ENCODE measurements at regions not wholly inside any gene's neighbourhood (a gene's known extent, or its start where the extent isn't known, plus 50 kb on each side); places are given as distances from the start of the nearest gene placed in this dataset.
A peak's percentile ranks its signal among the peaks of the same experiment; 100 is the strongest.

- DNase-seq (ENCODE audit: low read depth), result no peak
Observed at GRCh38 chr21:20254964-20255363, 743.2 kb upstream of the NCAM2 start.

- DNase-seq (ENCODE audit: low read depth), result no peak
Observed at GRCh38 chr21:20257052-20257740, 741.0 kb upstream of the NCAM2 start.

GRCh38 chr21:20258542-20258941, 739.7 kb upstream of the NCAM2 start:
- no peak for DNase-seq (ENCODE audit: low read depth)

- no peak for DNase-seq (ENCODE audit: low read depth)
Observed at GRCh38 chr21:20259031-20259867, 739.0 kb upstream of the NCAM2 start.

GRCh38 chr21:20260124-20260523, 738.1 kb upstream of the NCAM2 start:
- DNase-seq (ENCODE audit: low read depth), result no peak

- no peak for DNase-seq (ENCODE audit: low read depth)
Observed at GRCh38 chr21:20261364-20261763, 736.8 kb upstream of the NCAM2 start.

GRCh38 chr21:20265707-20266440, 732.3 kb upstream of the NCAM2 start:
- no peak for DNase-seq (ENCODE audit: low read depth)

GRCh38 chr21:20266441-20266710, 731.8 kb upstream of the NCAM2 start:
- DNase-seq (ENCODE audit: low read depth), result no peak

GRCh38 chr21:20270365-20271055, 727.7 kb upstream of the NCAM2 start:
- no peak for DNase-seq (ENCODE audit: low read depth)

GRCh38 chr21:20272791-20273362, 725.3 kb upstream of the NCAM2 start:
- DNase-seq (ENCODE audit: low read depth), result no peak

- no peak for DNase-seq (ENCODE audit: low read depth)
Observed at GRCh38 chr21:20276377-20276776, 721.8 kb upstream of the NCAM2 start.

- no peak for DNase-seq (ENCODE audit: low read depth)
Observed at GRCh38 chr21:20276954-20277353, 721.3 kb upstream of the NCAM2 start.

- no peak for DNase-seq (ENCODE audit: low read depth)
Observed at GRCh38 chr21:20283836-20284235, 714.4 kb upstream of the NCAM2 start.

- DNase-seq (ENCODE audit: low read depth), result no peak
Observed at GRCh38 chr21:20292280-20292679, 705.9 kb upstream of the NCAM2 start.

GRCh38 chr21:20292854-20293253, 705.4 kb upstream of the NCAM2 start:
- peak; percentile 24 for DNase-seq (ENCODE audit: low read depth)

GRCh38 chr21:20301395-20301794, 696.8 kb upstream of the NCAM2 start:
- no peak for DNase-seq (ENCODE audit: low read depth)

GRCh38 chr21:20302084-20302483, 696.1 kb upstream of the NCAM2 start:
- DNase-seq (ENCODE audit: low read depth), result no peak

- DNase-seq (ENCODE audit: low read depth), result no peak
Observed at GRCh38 chr21:20306836-20307235, 691.4 kb upstream of the NCAM2 start.

GRCh38 chr21:20308586-20309315, 689.5 kb upstream of the NCAM2 start:
- DNase-seq (ENCODE audit: low read depth), result no peak

GRCh38 chr21:20311234-20311787, 686.9 kb upstream of the NCAM2 start:
- DNase-seq (ENCODE audit: low read depth), result no peak

Measured in HT1080 (cell line).